ENCODE measurements at regions not wholly inside any gene's neighbourhood (a gene's known extent, or its start where the extent isn't known, plus 50 kb on each side); places are given as distances from the start of the nearest gene placed in this dataset.

GRCh38 chr5:72662305-72662704 is 154.2 kb upstream of the TNPO1 start:
- no peak for DNase-seq
- no peaks in the 10 kb centered on the region for H3K4me1 ChIP-seq
- TF ChIP-seq POLR2A (IDR thresholded peaks at IDR 0.05), result no peak
- no peak for TF ChIP-seq CTCF (IDR thresholded peaks at IDR 0.05)

GRCh38 chr5:72661405-72661804 is 154.2 kb upstream of the ZNF366 start:
- no peak overlapping the region for H3K27ac ChIP-seq
- TF ChIP-seq POLR2A (IDR thresholded peaks at IDR 0.05) (no peak), CTCF (IDR thresholded peaks at IDR 0.05) (no peak)
- no peaks in the 10 kb centered on the region for H3K4me1 ChIP-seq
- H3K36me3 ChIP-seq, result no peaks in the 10 kb centered on the region
- H3K27me3 ChIP-seq, result no peaks in the 10 kb centered on the region
- DNase-seq, result no peak
- H3K4me3 ChIP-seq, result no peak overlapping the region
- H3K9me3 ChIP-seq, result no peaks in the 10 kb centered on the region

More at GRCh38 chr5:72662305-72662704, 154.2 kb upstream of the TNPO1 start:
- H3K27me3 ChIP-seq, result no peaks in the 10 kb centered on the region
- H3K36me3 ChIP-seq, result no peaks in the 10 kb centered on the region
- H3K4me3 ChIP-seq, result no peak overlapping the region
- no peaks in the 10 kb centered on the region for H3K9me3 ChIP-seq
- no peak overlapping the region for H3K27ac ChIP-seq

- no peaks in the 10 kb centered on the region for H3K36me3 ChIP-seq
- TF ChIP-seq POLR2A (IDR thresholded peaks at IDR 0.05) (no peak), CTCF (IDR thresholded peaks at IDR 0.05) (no peak)
- DNase-seq, result no peak
- H3K4me1 ChIP-seq, result no peaks in the 10 kb centered on the region
- no peak overlapping the region for H3K4me3 ChIP-seq
- H3K27ac ChIP-seq, result no peak overlapping the region
- no peaks in the 10 kb centered on the region for H3K27me3 ChIP-seq
- H3K9me3 ChIP-seq, result no peaks in the 10 kb centered on the region
Observed at GRCh38 chr5:72659726-72660125, 152.5 kb upstream of the ZNF366 start.

GRCh38 chr5:72658761-72659540 is 151.7 kb upstream of the ZNF366 start:
- H3K4me1 ChIP-seq, result no peaks in the 10 kb centered on the region
- no peak for TF ChIP-seq POLR2A (IDR thresholded peaks at IDR 0.05)
- no peak for TF ChIP-seq CTCF (IDR thresholded peaks at IDR 0.05)
- H3K27ac ChIP-seq, result no peak overlapping the region
- no peaks in the 10 kb centered on the region for H3K27me3 ChIP-seq
- no peak overlapping the region for H3K4me3 ChIP-seq
- no peaks in the 10 kb centered on the region for H3K36me3 ChIP-seq
- no peaks in the 10 kb centered on the region for H3K9me3 ChIP-seq
- no peak for DNase-seq

GRCh38 chr5:72658161-72658560 is 151.0 kb upstream of the ZNF366 start:
- DNase-seq, result no peak
- Histone ChIP-seq H3K36me3 (no peaks in the 10 kb centered on the region), H3K9me3 (no peaks in the 10 kb centered on the region), H3K4me3 (no peak overlapping the region), H3K4me1 (no peaks in the 10 kb centered on the region), H3K27ac (no peak overlapping the region), H3K27me3 (no peaks in the 10 kb centered on the region)
- no peak for TF ChIP-seq POLR2A (IDR thresholded peaks at IDR 0.05)
- no peak for TF ChIP-seq CTCF (IDR thresholded peaks at IDR 0.05)

Measured in Peyer's patch (tissue), 4 donors.